OCI-LY3 (cell line): ENCODE measurements at regions not wholly inside any gene's neighbourhood (a gene's known extent, or its start where the extent isn't known, plus 50 kb on each side); places are given as distances from the start of the nearest gene placed in this dataset.

Experiments used
- H2AFZ ChIP-seq: fragments of 200-600, 300-600 bp; shearing (Covaris generic); 2 replicates; pipeline ENCODE4 v1.6.0; 2014; ENCODE audit warnings: antibody characterized with exemption, low read depth, low read length
- H3K27ac ChIP-seq: fragments of 200-600, 300-600 bp; sonication (generic); 2 replicates; pipeline ENCODE4 v1.5.1; 2014; ENCODE audit warnings: mild to moderate bottlenecking, low read length, moderate library complexity, mixed read lengths
- H3K27me3 ChIP-seq: fragments of 200-600, 300-600 bp; sonication (generic); 2 replicates; pipeline ENCODE4 v1.6.1; 2014; ENCODE audit warnings: low read depth, low read length, mixed read lengths
- H3K36me3 ChIP-seq: fragments of 200-600, 300-600 bp; sonication (generic); replicated peaks from 2 replicates; pipeline ENCODE3; 2014; ENCODE audit warnings: low read depth, low read length, mixed read lengths
- H3K4me1 ChIP-seq: fragments of 300-600, 200-600 bp; sonication (generic); 2 replicates; pipeline ENCODE4 v1.6.1; 2014; ENCODE audit warnings: low read length, mixed read lengths
- H3K4me2 ChIP-seq: fragments of 200-600, 300-600 bp; sonication (generic); 2 replicates; pipeline ENCODE4 v1.6.1; 2014; ENCODE audit warnings: low read length, mixed read lengths
- H3K4me3 ChIP-seq: fragments of 300-600, 200-600 bp; sonication (generic); 2 replicates; pipeline ENCODE4 v1.5.1; 2014; ENCODE audit warnings: antibody characterized with exemption, mild to moderate bottlenecking, low read length, moderate library complexity
- H3K79me2 ChIP-seq: fragments of 300-600, 200-600 bp; shearing (Covaris generic); 2 replicates; pipeline ENCODE4 v1.6.1; 2014; ENCODE audit warnings: mild to moderate bottlenecking, low read length, mixed read lengths
- H3K9ac ChIP-seq: fragments of 300-600, 200-600 bp; shearing (Covaris generic); 2 replicates; pipeline ENCODE4 v1.6.0; 2014; ENCODE audit warnings: mild to moderate bottlenecking, low read length, moderate library complexity
- H3K9me3 ChIP-seq: fragments of 200-600, 300-600 bp; shearing (Covaris generic); 2 replicates; pipeline ENCODE4 v1.6.1; 2014; ENCODE audit warnings: low read length, mixed read lengths; ENCODE audit not compliant: insufficient read depth
- H4K20me1 ChIP-seq: fragments of 200-600, 300-600 bp; sonication (generic); 2 replicates; pipeline ENCODE4 v1.6.1; 2016; ENCODE audit warnings: low read length, mixed read lengths; ENCODE audit not compliant: insufficient read depth
- CTCF ChIP-seq: fragments of 200-600, 300-600 bp; sonication (generic); IDR thresholded peaks from 2 replicates; pipeline ENCODE4 v1.5.1; 2014; ENCODE audit warnings: antibody characterized with exemption, low read length, low read depth
- EZH2phosphoT487 ChIP-seq: fragments of 200-600 bp; shearing (Covaris generic); IDR thresholded peaks from 2 replicates; pipeline ENCODE4 v1.6.1; 2018; ENCODE audit warnings: antibody characterized with exemption, mixed run types, low read depth

GRCh38 chr13:40503011-40503410 lies 163.4 kb downstream of the FOXO1 start:
- Histone ChIP-seq H3K4me2 (no peak overlapping the region), H3K4me1 (no peaks in the 10 kb centered on the region), H3K4me3 (no peak overlapping the region), H3K9ac (no peak overlapping the region), H3K36me3 (no peaks in the 10 kb centered on the region), H3K79me2 (no peaks in the 10 kb centered on the region), H3K27me3 (peaks cover 7% of the 10 kb centered on the region; the same call in 1 of the 2 replicates), H3K9me3 (no peaks in the 10 kb centered on the region), H2AFZ (no peak overlapping the region), H3K27ac (no peak overlapping the region), H4K20me1 (no peaks in the 10 kb centered on the region)
- no peak for TF ChIP-seq EZH2phosphoT487
- no peak for TF ChIP-seq CTCF

- H3K9me3 ChIP-seq: no peaks in the 10 kb centered on the region
- H3K4me2 ChIP-seq: no peak overlapping the region
- H3K79me2 ChIP-seq: no peaks in the 10 kb centered on the region
- H3K27ac ChIP-seq: no peak overlapping the region
- no peak overlapping the region for H3K4me3 ChIP-seq
- H4K20me1 ChIP-seq: no peaks in the 10 kb centered on the region
- no peaks in the 10 kb centered on the region for H3K4me1 ChIP-seq
- no peaks in the 10 kb centered on the region for H3K36me3 ChIP-seq
- TF ChIP-seq CTCF (no peak), EZH2phosphoT487 (no peak)
- H2AFZ ChIP-seq: no peak overlapping the region
- H3K27me3 ChIP-seq: peaks cover 7% of the 10 kb centered on the region; the same call in 1 of the 2 replicates
- no peak overlapping the region for H3K9ac ChIP-seq
Observed at GRCh38 chr13:40503966-40504591, 162.4 kb downstream of the FOXO1 start.

GRCh38 chr13:40504641-40505040 lies 161.8 kb downstream of the FOXO1 start:
- H3K27me3 ChIP-seq: peaks cover 7% of the 10 kb centered on the region; the same call in 1 of the 2 replicates
- H3K4me2 ChIP-seq: no peak overlapping the region
- H3K36me3 ChIP-seq: no peaks in the 10 kb centered on the region
- H3K79me2 ChIP-seq: no peaks in the 10 kb centered on the region
- no peak overlapping the region for H3K9ac ChIP-seq
- H2AFZ ChIP-seq: no peak overlapping the region
- no peaks in the 10 kb centered on the region for H3K9me3 ChIP-seq
- TF ChIP-seq EZH2phosphoT487 (no peak), CTCF (no peak)
- no peak overlapping the region for H3K27ac ChIP-seq
- H3K4me3 ChIP-seq: no peak overlapping the region
- no peaks in the 10 kb centered on the region for H4K20me1 ChIP-seq
- H3K4me1 ChIP-seq: no peaks in the 10 kb centered on the region

- H3K27ac ChIP-seq: no peak overlapping the region
- no peak overlapping the region for H3K4me3 ChIP-seq
- no peaks in the 10 kb centered on the region for H3K79me2 ChIP-seq
Observed at GRCh38 chr13:40505196-40505595, 161.2 kb downstream of the FOXO1 start.

More at GRCh38 chr13:40505196-40505595, 161.2 kb downstream of the FOXO1 start:
- H3K36me3 ChIP-seq: no peaks in the 10 kb centered on the region
- no peak for TF ChIP-seq CTCF
- TF ChIP-seq EZH2phosphoT487: no peak
- no peaks in the 10 kb centered on the region for H3K9me3 ChIP-seq
- H3K9ac ChIP-seq: no peak overlapping the region
- H3K4me1 ChIP-seq: no peaks in the 10 kb centered on the region
- H2AFZ ChIP-seq: no peak overlapping the region
- peaks cover 7% of the 10 kb centered on the region; the same call in 1 of the 2 replicates for H3K27me3 ChIP-seq
- no peak overlapping the region for H3K4me2 ChIP-seq
- no peaks in the 10 kb centered on the region for H4K20me1 ChIP-seq
